ENCODE measurements at regions not wholly inside any gene's neighbourhood (a gene's known extent, or its start where the extent isn't known, plus 50 kb on each side); places are given as distances from the start of the nearest gene placed in this dataset.
"Not testable (repeated sequence)": the region's sequence is repeated elsewhere in the genome, so short reads cannot be mapped to it uniquely, and the experiment has no call there.

GRCh38 chr6:21773576-21773968 is 180.0 kb downstream of the SOX4 start:
- no peak for DNase-seq

GRCh38 chr6:21777846-21778245 is 184.3 kb downstream of the SOX4 start:
- no peak for DNase-seq

DNA sequence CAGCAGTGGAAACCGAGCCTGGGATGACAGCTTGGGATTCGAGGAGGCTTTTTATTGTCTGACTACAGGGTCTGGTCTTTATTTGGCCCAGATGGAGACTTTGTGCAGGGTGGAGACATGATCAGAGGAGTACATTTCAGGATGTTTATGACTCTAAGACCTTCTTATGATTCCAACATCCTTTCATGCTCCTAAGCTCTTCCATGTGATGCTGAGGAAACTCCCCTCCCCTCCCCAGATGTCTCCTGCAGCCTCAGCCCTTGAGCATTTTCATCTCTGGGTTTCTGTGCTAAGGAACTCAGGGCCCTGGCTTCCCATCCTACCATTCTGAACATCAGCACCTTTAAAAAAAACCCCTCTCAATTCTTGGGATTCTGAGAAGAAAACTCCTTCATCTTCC is 186.6 kb downstream of the SOX4 start:
- no peak for DNase-seq

GRCh38 chr6:21780679-21781078 is 187.1 kb downstream of the SOX4 start:
- DNase-seq = no peak

DNA sequence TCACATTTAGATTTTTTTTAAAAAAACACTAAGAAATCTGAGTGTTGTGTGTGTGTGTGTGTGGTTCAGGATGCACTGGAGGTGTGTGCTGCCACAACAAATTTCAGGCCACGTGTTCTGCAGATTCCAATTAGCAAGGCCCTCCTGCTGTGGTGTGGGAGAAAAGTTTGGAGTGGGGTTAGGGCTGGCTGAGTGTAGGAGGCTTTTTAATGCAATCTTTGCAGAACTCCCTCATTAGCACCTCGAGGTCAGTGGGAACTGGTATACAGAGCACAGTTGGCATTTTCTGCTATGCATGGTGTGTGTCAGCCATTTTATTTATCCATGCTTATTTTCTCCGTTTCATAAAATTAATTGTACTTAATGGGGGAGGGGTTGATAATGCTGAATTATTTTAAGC is 187.6 kb downstream of the SOX4 start:
- DNase-seq = no peak

GRCh38 chr6:21785164-21785563 is 191.6 kb downstream of the SOX4 start:
- DNase-seq = no peak

- DNase-seq = no peak
These were observed 197.5 kb downstream of the SOX4 start for GRCh38 chr6:21791056-21791455.

DNA sequence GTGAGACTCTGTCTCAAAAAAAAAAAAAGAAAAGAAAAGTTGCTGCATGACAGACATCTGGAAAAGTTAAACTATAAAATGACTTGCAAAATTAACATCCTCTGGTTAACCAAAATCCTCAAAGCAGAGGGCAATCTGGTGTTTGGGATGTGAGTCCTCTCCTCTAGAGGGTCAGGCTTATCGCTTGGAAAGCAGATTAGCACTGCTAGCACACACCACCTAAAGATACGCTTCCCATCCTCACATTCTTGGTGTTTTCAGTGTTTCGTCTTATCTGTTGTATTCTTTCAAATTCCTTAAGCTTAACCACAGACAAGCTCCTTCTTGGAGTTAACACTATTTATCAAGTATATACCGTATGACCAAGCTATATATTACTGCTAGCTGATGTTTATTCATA is 198.0 kb downstream of the SOX4 start:
- no peak for DNase-seq

DNA sequence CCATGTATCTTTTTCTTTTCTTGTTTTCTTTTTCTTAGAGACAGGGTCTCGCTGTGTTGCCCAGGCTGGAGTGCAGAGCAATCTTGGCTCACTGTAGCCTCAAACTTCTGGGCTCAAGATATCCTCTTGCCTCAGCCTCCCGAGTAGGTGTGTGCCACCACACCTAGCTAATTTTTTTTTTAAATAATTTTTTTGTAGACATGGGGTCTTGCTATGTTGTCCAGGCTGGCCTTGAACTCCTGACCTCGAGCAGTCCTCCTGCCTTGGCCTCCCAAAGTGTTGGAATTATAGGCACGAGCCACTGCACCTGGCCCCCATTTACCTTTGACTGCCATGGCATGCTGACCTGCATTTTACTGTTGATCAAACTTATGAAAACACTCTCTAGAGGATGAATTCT is 198.6 kb downstream of the SOX4 start:
- no peak for DNase-seq

DNA sequence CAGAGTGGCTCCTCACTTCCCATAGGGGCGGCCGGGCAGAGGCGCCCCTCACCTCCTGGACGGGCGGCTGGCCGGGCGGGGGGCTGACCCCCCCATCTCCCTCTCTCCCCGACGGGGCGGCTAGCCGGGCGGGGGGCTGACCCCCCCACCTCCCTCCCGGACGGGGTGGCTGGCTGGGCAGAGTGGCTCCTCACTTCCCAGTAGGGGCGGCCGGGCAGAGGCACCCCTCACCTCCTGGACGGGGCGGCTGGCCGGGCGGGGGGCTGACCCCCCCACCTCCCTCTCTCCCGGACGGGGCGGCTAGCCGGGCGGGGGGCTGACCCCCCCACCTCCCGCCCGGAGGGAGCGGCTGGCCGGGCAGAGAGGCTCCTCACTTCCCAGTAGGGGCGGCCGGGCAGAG is 203.4 kb downstream of the SOX4 start:
- DNase-seq = not testable (repeated sequence)

GRCh38 chr6:21798468-21798867 is 204.9 kb downstream of the SOX4 start:
- DNase-seq = no peak

GRCh38 chr6:21800330-21800729 is 206.8 kb downstream of the SOX4 start:
- DNase-seq = no peak

DNA sequence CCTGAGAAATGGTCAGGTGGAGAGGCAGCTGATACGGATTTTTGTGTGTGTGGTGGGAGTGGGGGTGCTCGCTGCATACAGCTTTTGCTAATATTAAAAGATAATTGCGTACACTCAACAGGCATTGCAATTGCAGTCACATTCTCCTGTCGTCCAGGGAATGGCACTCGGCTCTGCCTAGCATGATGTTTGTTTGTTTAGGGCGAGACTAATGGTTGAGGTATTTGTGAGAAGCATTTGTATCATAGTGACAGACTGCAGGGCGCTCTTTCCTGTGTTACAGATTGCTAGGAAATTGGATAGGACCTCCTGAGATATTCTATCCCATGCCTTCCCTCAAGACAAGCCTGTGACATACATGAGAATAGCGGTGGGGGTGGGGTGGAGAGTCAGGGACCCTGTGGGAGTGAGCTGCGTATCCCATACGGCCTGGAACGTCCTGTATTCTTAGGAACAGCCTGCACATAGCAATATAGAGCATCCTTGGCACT is 207.4 kb downstream of the SOX4 start:
- no peak for DNase-seq

GRCh38 chr6:21801446-21802174 is 208.1 kb downstream of the SOX4 start:
- no peak for DNase-seq

DNA sequence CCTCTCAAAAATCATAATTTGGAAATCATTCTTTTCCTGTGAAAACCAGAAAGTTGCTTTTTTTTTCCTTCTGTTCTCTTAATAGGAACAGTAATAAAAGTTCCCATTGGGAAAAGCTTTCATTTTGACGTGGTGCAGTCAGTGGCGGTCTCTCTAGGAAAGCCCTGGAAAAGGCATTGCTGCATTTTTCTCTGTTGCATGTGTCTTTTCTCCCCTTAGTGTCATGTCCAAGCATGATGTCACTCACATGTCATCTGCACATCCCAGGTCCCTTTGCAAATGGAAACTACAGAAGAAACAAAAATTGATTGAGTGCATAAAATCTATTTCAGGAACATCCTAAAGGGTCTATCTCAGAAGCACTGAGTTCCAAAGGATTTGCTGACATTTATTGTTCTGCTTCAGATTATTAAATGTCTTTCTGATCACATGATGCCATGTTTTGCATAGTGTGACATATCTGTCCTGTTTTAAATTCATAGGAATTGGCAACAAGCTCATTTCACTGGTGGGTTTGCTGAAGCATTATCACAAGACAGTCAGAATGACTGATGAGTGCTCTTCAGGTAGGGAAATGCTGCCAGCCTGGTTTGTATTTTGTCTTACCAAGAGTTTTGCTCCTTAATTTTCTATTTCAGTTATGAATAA is 208.7 kb downstream of the SOX4 start:
- no peak for DNase-seq

DNA sequence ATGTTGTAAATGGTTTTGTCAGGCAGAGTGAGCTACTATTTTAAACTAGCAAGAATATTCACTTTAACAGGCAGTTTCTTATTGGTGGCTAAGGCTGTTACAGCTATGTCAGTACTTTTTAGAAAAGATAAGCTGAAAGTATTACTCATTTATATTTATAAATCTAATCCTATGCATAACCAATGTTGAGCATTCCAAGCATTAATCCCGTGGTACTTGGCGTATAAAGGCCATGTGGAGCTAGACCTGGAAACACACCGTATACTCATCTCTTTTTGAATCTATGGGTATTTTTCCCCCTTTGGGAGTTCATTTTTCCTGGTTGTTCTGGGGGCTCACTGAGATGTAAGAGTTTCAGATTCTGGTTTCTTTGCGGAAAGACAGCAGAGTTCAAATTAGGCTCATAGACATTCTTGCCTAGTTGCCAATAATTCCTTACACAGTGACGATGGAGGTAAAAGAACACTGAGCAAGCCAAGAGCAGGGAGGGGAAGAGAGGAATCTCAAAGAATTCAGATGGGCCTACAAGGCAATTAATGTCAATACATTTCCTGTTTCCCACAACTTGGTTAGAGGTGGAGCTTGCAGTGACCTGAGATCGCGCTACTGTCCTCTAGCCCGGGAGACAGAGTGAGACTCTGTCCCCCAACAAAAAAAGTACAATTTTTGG is 211.5 kb downstream of the SOX4 start:
- no peak for DNase-seq

DNA sequence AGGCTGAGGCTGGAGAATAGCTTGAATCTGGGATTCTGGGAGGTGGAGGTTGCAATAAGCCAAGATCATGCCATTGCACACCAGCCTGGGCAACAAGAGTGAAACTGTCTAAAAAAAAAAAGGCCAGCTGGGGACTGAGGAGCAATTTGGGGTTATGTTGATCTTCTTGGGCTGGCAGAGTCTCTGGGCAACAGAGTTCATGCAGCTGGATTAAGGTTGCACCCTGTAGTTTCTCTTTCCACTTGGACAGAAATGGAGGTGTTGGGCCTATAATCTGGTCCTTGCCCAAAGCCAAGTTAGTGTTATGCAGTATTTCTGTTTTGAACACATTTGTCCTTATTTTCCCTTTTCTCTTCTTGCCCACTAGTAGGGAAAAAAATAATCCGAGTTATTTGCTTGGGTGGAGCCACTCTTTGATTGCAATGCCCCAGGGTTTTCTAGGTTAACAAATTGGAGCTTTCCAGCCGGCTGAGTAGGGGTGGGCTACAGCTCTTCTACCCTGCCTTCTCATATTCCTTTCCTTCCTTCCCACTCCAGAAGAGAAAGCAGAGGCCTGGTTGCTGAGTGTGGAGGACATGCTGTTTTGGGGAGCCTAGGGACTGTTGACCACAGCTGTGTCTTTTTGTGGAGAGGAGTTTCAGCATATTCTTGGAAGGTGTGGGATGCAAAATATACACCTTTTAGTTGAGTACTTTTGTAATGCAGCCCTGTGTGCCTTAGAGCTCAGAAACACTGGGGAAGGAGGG is 213.9 kb downstream of the SOX4 start:
- DNase-seq = no peak

- DNase-seq = no peak
These were observed 214.5 kb downstream of the SOX4 start for GRCh38 chr6:21808045-21808470.

DNA sequence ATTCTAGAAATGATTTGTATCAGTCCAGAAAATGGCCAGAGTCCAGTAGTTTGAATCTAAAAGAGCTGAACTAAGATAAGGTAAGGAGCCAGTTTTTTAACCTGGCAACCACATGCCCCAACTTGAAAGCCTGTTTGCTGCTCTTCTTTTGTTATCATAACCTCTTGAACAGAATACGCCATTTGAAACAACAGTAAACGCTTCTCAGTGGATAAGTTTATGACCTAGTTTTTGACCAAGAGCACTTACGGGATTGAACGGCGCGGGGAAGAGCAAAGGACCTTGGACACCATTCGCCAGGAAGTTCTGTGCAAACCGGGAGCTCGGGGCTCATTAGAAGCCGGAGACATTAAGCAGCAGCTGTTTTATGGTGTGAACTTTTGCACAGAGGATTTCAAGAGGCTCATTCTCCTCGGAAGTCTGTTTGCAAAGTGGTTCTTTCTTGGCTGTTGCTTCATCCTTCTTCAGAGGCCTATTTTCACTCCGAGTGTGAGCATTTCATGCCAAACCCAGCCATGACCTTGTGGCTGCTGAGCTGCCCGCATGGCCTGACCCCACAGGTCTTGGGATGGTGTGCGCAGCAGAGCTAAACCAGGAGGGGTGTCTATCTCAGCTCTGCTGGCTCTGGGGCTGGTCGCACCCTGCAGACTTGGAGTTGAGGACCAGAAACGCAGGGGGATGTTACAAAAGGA is 215.1 kb downstream of the SOX4 start:
- DNase-seq = no peak

GRCh38 chr6:21811484-21811883 is 217.9 kb downstream of the SOX4 start:
- DNase-seq = no peak

DNA sequence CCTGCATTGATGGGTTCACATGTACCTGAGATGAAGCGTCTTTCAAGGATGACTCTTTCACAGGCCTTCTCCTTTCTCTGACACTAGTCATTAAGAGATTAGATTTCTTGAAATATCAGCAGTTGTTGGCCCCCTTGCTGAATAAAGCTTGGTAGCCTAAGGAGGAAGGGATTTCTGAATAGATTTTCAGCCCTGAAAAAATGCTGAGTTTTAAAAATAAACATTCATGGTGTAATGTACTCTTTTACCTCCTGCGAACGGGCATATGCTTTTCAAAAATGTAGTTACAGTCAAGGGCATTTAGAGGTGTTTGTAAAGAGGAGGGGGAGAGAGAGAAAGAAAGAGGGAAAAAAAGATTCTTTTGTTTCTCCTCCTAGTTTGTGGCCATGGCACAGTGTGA is 222.7 kb downstream of the SOX4 start:
- DNase-seq = no peak

DNA sequence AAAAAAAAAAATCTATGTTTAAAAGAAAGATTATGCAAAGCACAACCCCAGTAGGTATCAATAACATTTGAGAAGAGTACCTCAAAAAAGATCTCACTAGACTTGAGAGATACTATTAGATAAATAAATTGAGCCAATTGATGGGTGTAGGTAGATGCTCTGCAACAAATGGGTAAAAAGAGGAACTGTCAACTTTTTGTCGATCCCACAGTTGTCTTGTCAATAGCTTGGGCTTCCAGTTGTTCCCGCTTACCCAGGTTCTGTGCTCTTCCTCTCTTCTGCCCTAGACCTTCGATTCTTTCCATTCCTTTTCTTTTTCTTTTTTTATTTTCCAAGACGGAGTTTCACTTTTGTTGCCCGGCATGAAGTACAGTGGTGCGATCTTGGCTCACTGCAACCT is 226.9 kb downstream of the SOX4 start:
- DNase-seq = no peak

DNA sequence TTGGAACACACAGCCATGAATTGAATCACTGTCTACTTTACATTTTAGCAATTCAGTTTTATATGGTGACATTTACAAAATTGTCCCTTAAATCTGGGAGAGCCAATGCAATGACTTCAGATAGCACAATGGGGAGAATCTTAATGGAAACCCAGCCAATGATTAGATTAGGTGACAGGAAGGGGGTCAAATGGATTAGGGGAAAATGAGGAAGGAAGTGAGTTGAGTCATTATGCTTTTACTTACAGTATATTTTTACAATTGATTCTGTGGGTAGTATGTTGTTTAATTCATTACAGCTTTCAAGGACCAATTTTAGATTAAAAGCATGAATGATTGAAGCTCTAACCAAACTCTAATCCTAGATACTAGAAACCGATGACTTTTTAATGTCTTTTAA is 229.8 kb downstream of the SOX4 start:
- DNase-seq = no peak

Measured in CD4-positive, alpha-beta T cell treated with Interleukin-17A for 1 hour (primary cell).